Upper lobe of left lung (tissue), 6 donors: ENCODE measurements at regions not wholly inside any gene's neighbourhood (a gene's known extent, or its start where the extent isn't known, plus 50 kb on each side); places are given as distances from the start of the nearest gene placed in this dataset.

Experiments used
- ATAC-seq, 2 donors: fragments of 200-7000 bp; cut with Tn5 transposase; one replicate each; pipeline ENCODE4 v1.9.1; 2022; ENCODE audit warnings: mild to moderate bottlenecking in 2 of 2, moderate library complexity in 2 of 2; ENCODE audit not compliant: low FRiP score in 2 of 2
- DNase-seq, 2 donors: peaks; one replicate each; pipeline ENCODE4 v3.0.0-alpha.2; 2019 to 2020
- H3K27ac ChIP-seq, 4 donors: fragments of 200-600 bp; sonication (generic); one replicate each; pipeline ENCODE4 v1.5.1; 2016 to 2019
- H3K27me3 ChIP-seq, 4 donors: fragments of 200-600 bp; sonication (generic); one replicate each; pipeline ENCODE4 v1.5.1; 2017 to 2019
- H3K36me3 ChIP-seq, 4 donors: fragments of 200-600 bp; sonication (generic); one replicate each; pipeline ENCODE4 v1.5.1; 2016 to 2019
- H3K4me1 ChIP-seq, 4 donors: fragments of 200-600 bp; sonication (generic); one replicate each; pipeline ENCODE4 v1.5.1; 2018 to 2019
- H3K4me3 ChIP-seq, 4 donors: fragments of 200-600 bp; sonication (generic); one replicate each; pipeline ENCODE4 v1.5.1; 2017 to 2019; ENCODE audit warnings: mild to moderate bottlenecking in 2 of 4, moderate library complexity in 1 of 4
- H3K9me3 ChIP-seq, 4 donors: fragments of 200-600 bp; sonication (generic); one replicate each; pipeline ENCODE4 v1.5.1; 2018 to 2019
- EP300 ChIP-seq, 4 donors: sonication (generic); formaldehyde crosslinking; IDR thresholded peaks; one replicate each; pipeline ENCODE4 v1.5.1; 2017; ENCODE audit warnings: antibody characterized with exemption in 4 of 4, control low read depth in 2 of 4
- POLR2A ChIP-seq, 4 donors: fragments of 450-650 bp; IDR thresholded peaks; one replicate each; pipeline ENCODE4 v1.5.1; 2016 to 2017; ENCODE audit warnings: antibody characterized with exemption in 4 of 4, mild to moderate bottlenecking in 2 of 4
- POLR2AphosphoS5 ChIP-seq, 2 donors: sonication (generic); formaldehyde crosslinking; IDR thresholded peaks; one replicate each; pipeline ENCODE4 v1.5.1; 2017; ENCODE audit warnings: antibody characterized with exemption in 2 of 2
- WGBS, 2 donors: methylation state at CpG; one replicate each; pipeline ENCODE4 v1.1.5; 2017 to 2018; 5-methylcytosine and 5-hydroxymethylcytosine counted together
- TF ChIP-seq, protein P1 (sequence below), 6 experiments: fragments of 450-650 bp in 4 of 6; fragments of 200-600 bp in 2 of 6; sonication (generic) in 2 of 6; IDR thresholded peaks; one replicate each; pipeline ENCODE4 v1.5.1; 2016 to 2019; ENCODE audit warnings: antibody characterized with exemption in 6 of 6
- donor health status: DM: no; HTN: no; CAD: no; lungs with moderate emphysema.
- donor health status: DM: no; HTN: yes; CAD: no; lungs with severe emphysema.

DNA sequence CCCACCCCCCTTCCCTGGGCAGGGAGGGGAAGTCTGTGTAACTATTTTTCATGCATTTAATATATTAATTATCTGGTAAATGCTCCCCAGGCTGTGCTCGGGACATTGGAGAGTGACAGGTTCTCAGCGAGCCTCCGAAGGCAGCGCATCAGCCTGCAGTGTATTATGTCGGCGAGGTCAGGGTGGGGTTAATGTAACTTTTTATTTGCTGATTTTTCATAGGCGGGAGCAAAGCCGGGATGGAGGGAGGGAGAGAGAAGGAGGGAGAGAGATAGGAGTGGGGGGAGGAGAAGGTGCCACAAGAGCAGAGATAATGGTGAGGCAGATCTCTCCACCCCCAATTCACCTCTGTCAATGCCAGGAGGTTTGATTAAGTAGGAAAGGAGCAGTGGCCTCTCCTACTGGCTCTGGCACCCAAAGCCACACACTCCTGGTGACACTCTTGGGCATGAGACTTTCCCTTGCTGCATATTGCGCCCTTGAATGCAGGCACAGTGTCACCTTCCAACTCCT lies 104.0 kb downstream of the MRM1 start:
- peaks cover 0 to 6% (median 2%) of the 10 kb centered on the region in 4 donors for H3K4me1 ChIP-seq
- H3K36me3 ChIP-seq, result no peaks in the 10 kb centered on the region
- DNase-seq, result no peak
- H3K27ac ChIP-seq, result no peak overlapping the region
- no peaks in the 10 kb centered on the region for H3K9me3 ChIP-seq
- 73 to 81% methylated on average over 9 of the region's 9 CpGs for WGBS, 2 donors
- peaks cover 0 to 11% (median 3%) of the 10 kb centered on the region in 4 donors for H3K27me3 ChIP-seq
- TF ChIP-seq EP300 (IDR thresholded peaks at IDR 0.05) (no peak), POLR2A (IDR thresholded peaks at IDR 0.05) (no peak), POLR2AphosphoS5 (IDR thresholded peaks at IDR 0.05) (no peak)
- TF ChIP-seq, protein P1, sequence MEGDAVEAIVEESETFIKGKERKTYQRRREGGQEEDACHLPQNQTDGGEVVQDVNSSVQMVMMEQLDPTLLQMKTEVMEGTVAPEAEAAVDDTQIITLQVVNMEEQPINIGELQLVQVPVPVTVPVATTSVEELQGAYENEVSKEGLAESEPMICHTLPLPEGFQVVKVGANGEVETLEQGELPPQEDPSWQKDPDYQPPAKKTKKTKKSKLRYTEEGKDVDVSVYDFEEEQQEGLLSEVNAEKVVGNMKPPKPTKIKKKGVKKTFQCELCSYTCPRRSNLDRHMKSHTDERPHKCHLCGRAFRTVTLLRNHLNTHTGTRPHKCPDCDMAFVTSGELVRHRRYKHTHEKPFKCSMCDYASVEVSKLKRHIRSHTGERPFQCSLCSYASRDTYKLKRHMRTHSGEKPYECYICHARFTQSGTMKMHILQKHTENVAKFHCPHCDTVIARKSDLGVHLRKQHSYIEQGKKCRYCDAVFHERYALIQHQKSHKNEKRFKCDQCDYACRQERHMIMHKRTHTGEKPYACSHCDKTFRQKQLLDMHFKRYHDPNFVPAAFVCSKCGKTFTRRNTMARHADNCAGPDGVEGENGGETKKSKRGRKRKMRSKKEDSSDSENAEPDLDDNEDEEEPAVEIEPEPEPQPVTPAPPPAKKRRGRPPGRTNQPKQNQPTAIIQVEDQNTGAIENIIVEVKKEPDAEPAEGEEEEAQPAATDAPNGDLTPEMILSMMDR (IDR thresholded peaks at IDR 0.05), result no peak
- no peak for ATAC-seq
- H3K4me3 ChIP-seq, result no peak overlapping the region

DNA sequence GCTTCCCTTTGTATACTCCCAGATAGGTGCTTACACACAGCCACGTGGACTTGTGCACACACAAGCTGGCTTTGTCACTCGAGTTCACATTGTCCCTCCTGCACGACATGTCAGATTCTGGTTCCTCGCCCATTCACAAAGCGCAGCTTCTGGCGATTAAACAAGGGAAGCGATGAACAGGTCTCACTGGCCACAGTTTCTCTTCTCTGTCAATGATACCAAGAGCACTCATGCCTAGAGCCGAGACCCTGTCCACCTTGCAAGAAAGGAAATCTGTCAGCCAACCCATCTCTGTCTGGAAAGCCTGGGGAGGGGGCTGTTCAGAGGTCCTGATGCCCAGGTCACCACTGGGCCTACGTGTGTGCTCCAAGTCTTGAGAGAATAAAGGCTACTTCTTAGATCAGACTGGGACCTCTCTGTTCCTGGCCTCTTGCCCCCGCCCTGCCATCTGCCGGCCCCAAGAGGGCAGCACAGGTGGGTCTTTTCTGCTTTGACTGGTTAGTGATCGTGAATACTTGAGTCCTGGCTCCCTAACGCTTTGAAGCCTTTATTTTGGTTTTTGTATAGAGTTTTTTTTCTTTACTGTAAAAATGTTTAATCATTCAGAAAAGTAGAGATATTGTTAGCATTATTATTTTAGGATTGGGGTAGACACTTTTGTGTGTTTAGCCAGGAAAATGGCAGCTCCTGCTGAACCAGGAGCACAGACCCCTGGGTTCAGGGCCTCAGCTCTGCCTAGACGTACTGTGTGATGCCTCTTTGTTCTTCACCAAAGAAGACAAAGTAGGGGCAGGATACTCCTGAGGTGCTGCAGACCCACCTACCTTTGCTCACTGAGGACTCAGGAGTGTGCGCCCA lies 104.7 kb downstream of the MRM1 start:
- H3K27me3 ChIP-seq, result peaks cover 0 to 11% (median 3%) of the 10 kb centered on the region in 4 donors
- 41 to 49% methylated on average over 10 to 15 of the region's 15 CpGs for WGBS, 2 donors

DNA sequence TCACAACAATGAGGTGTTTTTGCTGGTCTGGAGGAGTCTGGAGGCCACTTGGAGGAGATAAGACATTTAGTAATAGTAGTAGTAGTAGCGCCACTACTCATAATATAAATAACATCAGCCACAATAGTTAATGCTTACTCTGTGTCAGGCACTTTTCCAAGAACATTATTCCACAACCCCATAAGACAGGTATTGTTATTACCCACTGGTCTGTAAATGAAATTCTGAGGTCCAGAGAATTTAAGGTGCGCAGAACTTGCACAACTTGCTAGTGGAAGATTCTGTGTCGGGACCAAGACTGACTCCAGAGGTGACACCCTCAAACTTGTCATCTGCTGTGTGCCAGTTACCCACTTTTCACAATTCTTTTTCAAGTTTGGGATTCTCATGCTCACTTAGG lies 106.5 kb downstream of the MRM1 start:
- WGBS, 2 donors, result 92 to 94% methylated on average over 3 of the region's 3 CpGs
- H3K4me3 ChIP-seq, result no peak overlapping the region
- H3K4me1 ChIP-seq, result peaks cover 0 to 6% (median 2%) of the 10 kb centered on the region in 4 donors
- no peaks in the 10 kb centered on the region for H3K9me3 ChIP-seq
- H3K36me3 ChIP-seq, result no peaks in the 10 kb centered on the region
- no peak overlapping the region for H3K27ac ChIP-seq
- no peak for DNase-seq
- no peak for ATAC-seq
- TF ChIP-seq POLR2A (IDR thresholded peaks at IDR 0.05) (no peak), EP300 (IDR thresholded peaks at IDR 0.05) (no peak), POLR2AphosphoS5 (IDR thresholded peaks at IDR 0.05) (no peak)
- TF ChIP-seq, protein P1 (IDR thresholded peaks at IDR 0.05), result no peak
- peaks cover 0 to 11% (median 3%) of the 10 kb centered on the region in 4 donors for H3K27me3 ChIP-seq

More for the DNA sequence above, 104.7 kb downstream of the MRM1 start:
- ATAC-seq, result no peak
- no peaks in the 10 kb centered on the region for H3K9me3 ChIP-seq
- H3K27ac ChIP-seq, result no peak overlapping the region
- peak in 1 of 2 donors; percentile 37 for DNase-seq
- peaks cover 0 to 6% (median 2%) of the 10 kb centered on the region in 4 donors for H3K4me1 ChIP-seq
- no peak overlapping the region for H3K4me3 ChIP-seq
- TF ChIP-seq, protein P1 (IDR thresholded peaks at IDR 0.05), result peak in 5 of 6 experiments; percentile 24 to 38 (median 34)
- TF ChIP-seq POLR2A (IDR thresholded peaks at IDR 0.05), result no peak
- no peaks in the 10 kb centered on the region for H3K36me3 ChIP-seq

DNA sequence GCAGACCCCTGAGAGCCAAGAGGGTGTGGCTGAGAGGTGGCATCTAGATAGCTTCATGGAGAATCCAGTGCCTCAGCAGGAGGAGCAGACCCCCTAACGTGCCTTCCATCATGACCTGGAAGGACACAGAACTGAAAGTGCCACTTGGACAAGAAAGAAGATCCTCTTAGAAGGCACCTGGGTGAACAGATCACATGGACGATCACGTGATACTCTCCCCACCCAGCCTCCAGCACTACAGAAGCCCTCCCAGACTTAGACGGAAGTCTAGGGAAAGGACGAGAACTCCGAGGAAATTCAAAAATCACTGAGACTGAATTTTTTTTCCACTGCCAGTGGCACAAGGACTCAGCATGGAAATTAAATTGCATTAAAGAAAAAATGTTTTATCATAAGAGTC lies 113.4 kb downstream of the MRM1 start:
- 75 to 88% methylated on average over 6 of the region's 6 CpGs for WGBS, 2 donors
- Histone ChIP-seq H3K27ac (no peak overlapping the region), H3K4me1 (no peaks in the 10 kb centered on the region)

More for the DNA sequence above, 113.4 kb downstream of the MRM1 start:
- H3K9me3 ChIP-seq, result no peaks in the 10 kb centered on the region
- DNase-seq (no peak), ATAC-seq (no peak)
- no peak overlapping the region for H3K4me3 ChIP-seq
- no peaks in the 10 kb centered on the region for H3K27me3 ChIP-seq
- no peak for TF ChIP-seq POLR2AphosphoS5 (IDR thresholded peaks at IDR 0.05)
- TF ChIP-seq EP300 (IDR thresholded peaks at IDR 0.05), result no peak
- TF ChIP-seq, protein P1 (IDR thresholded peaks at IDR 0.05), result no peak
- TF ChIP-seq POLR2A (IDR thresholded peaks at IDR 0.05), result no peak
- no peaks in the 10 kb centered on the region for H3K36me3 ChIP-seq
